GM12865 (cell line): ENCODE measurements at regions not wholly inside any gene's neighbourhood (a gene's known extent, or its start where the extent isn't known, plus 50 kb on each side); places are given as distances from the start of the nearest gene placed in this dataset.

ENCODE experiments used
- DNase-seq: peaks from one replicate; pipeline ENCODE4 v3.0.0; 2010; ENCODE audit warnings: low read depth
- H3K4me3 ChIP-seq: 2 replicates; pipeline ENCODE4 v1.5.1; 2011; ENCODE audit warnings: mild to moderate bottlenecking, low read depth, low read length, control low read depth
- CTCF ChIP-seq: IDR thresholded peaks from 2 replicates; pipeline ENCODE4 v1.5.1; 2011; ENCODE audit warnings: low read length, control low read depth, low read depth, inconsistent platforms; ENCODE audit not compliant: insufficient read depth; ENCODE audit errors: missing control alignments

- H3K4me3 ChIP-seq, result no peak overlapping the region
- no peak for TF ChIP-seq CTCF
Observed at GRCh38 chr5:93302711-93303110, 278.3 kb downstream of the NR2F1-AS1 start.

DNA sequence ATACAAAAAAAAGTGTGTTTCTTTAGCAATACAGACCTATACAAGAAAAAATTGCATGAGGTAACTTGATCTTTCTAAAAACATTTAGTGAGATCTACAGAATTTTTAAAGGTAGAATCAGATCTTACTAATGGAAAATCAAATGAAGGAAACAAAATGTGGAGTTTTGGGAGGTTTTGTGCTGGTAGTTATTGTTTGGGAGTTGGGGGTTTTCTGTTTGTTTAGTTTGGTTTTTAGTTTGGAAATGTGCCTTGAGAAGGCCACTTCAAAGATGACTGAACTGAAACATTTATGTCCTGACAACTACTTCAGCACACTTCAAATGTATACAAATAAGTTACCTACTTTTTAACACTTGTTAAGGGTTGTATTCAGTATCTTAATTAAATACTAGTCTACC lies 280.1 kb downstream of the NR2F1-AS1 start:
- no peak overlapping the region for H3K4me3 ChIP-seq
- no peak for TF ChIP-seq CTCF
- DNase-seq, result no peak

More at GRCh38 chr5:93302711-93303110, 278.3 kb downstream of the NR2F1-AS1 start:
- DNase-seq, result no peak

GRCh38 chr5:93300309-93300923 lies 280.6 kb downstream of the NR2F1-AS1 start:
- no peak for TF ChIP-seq CTCF
- DNase-seq, result no peak

GRCh38 chr5:93299681-93300308 lies 281.2 kb downstream of the NR2F1-AS1 start:
- DNase-seq, result no peak
- TF ChIP-seq CTCF, result no peak
- no peak overlapping the region for H3K4me3 ChIP-seq

More at GRCh38 chr5:93300309-93300923, 280.6 kb downstream of the NR2F1-AS1 start:
- H3K4me3 ChIP-seq, result no peak overlapping the region

- TF ChIP-seq CTCF, result no peak
- no peak overlapping the region for H3K4me3 ChIP-seq
- no peak for DNase-seq
Observed at GRCh38 chr5:93297116-93297515, 283.9 kb downstream of the NR2F1-AS1 start.

DNA sequence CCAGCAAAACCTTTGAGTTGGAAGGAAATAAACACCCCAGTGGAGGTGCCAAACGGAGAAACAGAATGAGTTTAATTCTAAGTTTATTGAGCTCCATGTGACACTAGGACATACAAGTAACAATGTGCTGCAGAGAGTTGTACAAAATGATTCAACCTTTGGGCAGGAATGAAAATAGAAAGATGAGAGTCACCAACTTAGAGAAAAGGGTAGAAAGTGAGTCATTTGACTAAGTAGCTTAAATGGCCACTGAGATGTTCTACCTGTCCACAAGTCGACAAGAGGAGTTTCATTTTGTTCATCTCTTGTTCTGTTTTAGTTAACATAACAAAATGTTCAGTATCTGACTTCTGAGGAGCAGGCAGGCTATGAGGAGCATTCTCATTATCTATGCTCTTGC lies 284.7 kb downstream of the NR2F1-AS1 start:
- peak; percentile 42 for DNase-seq
- no peak overlapping the region for H3K4me3 ChIP-seq
- no peak for TF ChIP-seq CTCF

DNA sequence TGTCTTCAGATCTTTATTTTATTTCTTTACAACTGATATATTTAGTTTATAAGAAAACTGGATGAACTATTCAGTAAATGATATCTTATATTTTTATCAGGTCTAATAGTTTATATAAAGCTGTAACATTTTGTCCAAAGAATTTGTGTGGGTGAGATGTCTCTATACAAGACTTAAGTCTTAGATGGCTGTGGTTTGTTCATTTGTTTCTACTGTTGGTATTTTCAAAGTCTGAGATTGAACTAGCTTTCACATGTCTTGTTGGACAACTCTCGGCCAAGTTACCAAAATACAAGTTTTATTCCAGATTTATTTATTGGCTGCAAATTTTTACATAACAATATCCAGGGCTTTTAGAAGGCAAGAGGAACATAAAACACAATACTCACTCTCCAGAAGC lies 286.0 kb downstream of the NR2F1-AS1 start:
- H3K4me3 ChIP-seq, result no peak overlapping the region
- no peak for TF ChIP-seq CTCF
- DNase-seq, result no peak
